Fibroblast of the aortic adventitia (primary cell): ENCODE measurements at regions not wholly inside any gene's neighbourhood (a gene's known extent, or its start where the extent isn't known, plus 50 kb on each side); places are given as distances from the start of the nearest gene placed in this dataset.

Experiments
- DNase-seq: peaks from one replicate; pipeline ENCODE4 v3.0.0-alpha.2; 2010; ENCODE audit warnings: low read depth
- H3K4me3 ChIP-seq: 2 replicates; pipeline ENCODE4 v1.5.1; 2011; ENCODE audit warnings: low read depth, mild to moderate bottlenecking, control low read depth, low read length, moderate library complexity
- CTCF ChIP-seq: IDR thresholded peaks from 2 replicates; pipeline ENCODE4 v1.5.1; 2011; ENCODE audit warnings: mild to moderate bottlenecking, low read length, control low read depth, inconsistent platforms; ENCODE audit not compliant: insufficient read depth

DNA sequence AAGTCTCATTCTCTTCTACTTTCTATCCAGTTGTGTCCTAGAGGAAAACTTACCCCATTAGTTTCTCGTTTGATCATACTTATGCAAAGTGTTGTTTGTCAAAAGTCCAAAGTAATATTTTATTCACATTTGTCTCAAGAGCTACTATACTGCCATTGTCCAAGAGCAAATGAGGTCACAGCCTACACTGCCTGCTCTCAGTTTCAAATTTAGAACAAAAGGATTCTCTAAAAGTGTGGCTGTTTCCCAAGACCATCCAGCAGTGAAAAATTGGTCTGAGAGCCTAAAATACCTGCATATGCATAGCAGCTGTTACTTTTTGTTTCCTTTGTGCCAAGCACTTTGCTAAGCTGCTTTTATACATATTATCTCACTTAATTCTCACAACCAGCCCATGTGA is 439.5 kb upstream of the NFE2L3 start:
- no peak for DNase-seq
- no peak overlapping the region for H3K4me3 ChIP-seq
- no peak for TF ChIP-seq CTCF

- no peak overlapping the region for H3K4me3 ChIP-seq
- no peak for DNase-seq
- TF ChIP-seq CTCF = no peak
Observed at GRCh38 chr7:25714013-25714412, 438.0 kb upstream of the NFE2L3 start.

DNA sequence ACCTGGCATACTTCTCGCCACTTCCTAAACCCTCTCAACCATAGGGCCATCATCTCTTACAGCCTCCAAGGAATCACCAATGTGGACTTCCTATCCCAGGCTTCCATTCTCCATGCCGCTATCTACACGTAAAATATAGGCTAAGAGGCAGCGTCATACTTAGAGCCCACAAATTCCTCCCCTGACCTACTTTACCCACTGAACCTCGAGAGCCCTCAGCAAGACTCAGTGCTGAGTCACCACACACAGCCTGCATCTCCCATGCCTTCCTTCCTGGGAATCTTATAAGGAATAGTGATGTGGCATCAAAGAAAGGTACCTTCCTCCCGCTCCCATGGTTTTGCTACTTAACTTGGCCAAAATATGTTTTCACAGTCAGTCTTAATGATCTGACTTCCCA is 435.6 kb upstream of the NFE2L3 start:
- H3K4me3 ChIP-seq = no peak overlapping the region
- no peak for TF ChIP-seq CTCF
- no peak for DNase-seq

DNA sequence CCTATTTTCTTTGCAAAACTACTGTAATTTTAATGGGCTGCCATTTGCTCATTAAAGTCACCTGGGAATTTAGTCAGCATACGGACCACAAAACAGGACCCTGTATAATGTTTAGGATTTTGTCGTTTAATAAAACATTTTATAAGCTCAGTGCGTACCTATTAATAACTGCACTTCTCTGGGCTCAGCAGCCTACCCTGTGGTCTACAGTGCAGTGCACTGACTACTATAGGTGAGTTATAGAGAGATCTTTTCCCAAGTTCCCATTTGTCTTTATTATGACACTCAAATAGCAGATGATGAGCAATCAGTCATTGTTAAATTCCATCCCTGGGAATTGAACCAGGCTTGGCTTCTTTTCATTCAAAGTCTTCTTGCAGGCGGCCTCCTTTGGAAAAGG is 433.4 kb upstream of the NFE2L3 start:
- no peak overlapping the region for H3K4me3 ChIP-seq
- no peak for DNase-seq
- no peak for TF ChIP-seq CTCF

DNA sequence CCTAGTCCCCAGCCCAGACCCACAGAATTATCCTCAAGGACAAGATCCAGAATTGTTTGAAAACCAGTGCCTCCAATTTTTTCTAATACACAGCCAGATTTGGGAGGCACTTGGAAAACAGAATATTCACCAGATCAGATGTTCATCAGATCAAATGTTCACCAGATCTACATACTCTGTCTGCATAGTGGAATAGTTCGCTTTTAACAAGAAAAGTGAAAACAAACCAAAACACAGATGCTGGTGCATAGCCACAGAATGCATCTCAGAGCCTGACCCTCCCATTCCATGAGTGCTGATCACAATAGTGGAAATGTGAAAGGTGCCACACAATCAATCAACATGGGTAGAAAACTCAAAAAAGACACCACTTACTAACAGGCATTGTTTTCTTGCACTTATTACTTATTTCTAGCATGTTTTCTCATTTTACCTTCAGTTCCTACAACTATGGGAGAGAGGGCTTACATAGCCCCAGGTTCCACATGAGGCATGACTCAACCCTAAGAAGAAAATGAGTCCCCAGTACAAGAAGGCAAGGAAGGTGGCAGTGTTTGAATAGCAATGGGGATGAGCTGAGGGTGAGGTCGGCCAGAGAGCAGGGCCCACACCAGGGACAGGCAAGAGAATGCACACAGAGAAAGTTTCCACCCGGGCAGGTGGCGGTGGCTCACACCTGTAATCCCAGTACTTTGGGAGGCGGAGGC is 432.7 kb upstream of the NFE2L3 start:
- TF ChIP-seq CTCF = no peak
- H3K4me3 ChIP-seq = no peak overlapping the region
- no peak for DNase-seq

- no peak overlapping the region for H3K4me3 ChIP-seq
- DNase-seq = no peak
- TF ChIP-seq CTCF = peak; percentile 15
Observed at GRCh38 chr7:25720427-25720826, 431.6 kb upstream of the NFE2L3 start.

DNA sequence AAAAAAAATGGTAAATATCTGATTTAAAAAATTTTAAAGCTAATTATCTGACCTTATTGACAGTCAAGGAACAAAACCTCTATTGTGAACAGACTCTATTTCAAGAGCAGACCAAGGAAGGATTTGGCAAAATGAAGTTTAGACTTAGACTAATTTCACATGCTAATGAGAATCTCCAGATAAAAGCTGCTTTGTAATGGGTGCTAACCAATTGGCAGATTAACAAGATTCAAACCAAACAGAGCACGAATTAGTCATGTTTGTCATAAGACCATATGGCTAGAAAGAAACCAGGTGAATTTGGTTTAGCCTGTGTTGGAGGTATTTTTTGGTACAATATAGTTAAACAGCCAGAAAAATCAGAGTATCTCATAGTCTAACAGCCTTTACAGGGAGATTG is 429.1 kb upstream of the NFE2L3 start:
- no peak overlapping the region for H3K4me3 ChIP-seq
- no peak for TF ChIP-seq CTCF
- no peak for DNase-seq
